Nephron (organoid): ENCODE measurements at regions not wholly inside any gene's neighbourhood (a gene's known extent, or its start where the extent isn't known, plus 50 kb on each side); places are given as distances from the start of the nearest gene placed in this dataset.
"Not testable (repeated sequence)": the region's sequence is repeated elsewhere in the genome, so short reads cannot be mapped to it uniquely, and the experiment has no call there.

ENCODE experiments used
- H3K27ac Mint-ChIP-seq, 3 experiments: 2 replicates each; pipeline ENCODE4 v1.8.0; 2020; ENCODE audit warnings: mixed read lengths in 3 of 3, mild to moderate bottlenecking in 2 of 3, moderate library complexity in 1 of 3
- H3K27me3 Mint-ChIP-seq: 2 replicates; pipeline ENCODE4 v1.8.0; 2021; ENCODE audit warnings: low read depth, mild to moderate bottlenecking, moderate library complexity, mixed read lengths
- H3K36me3 Mint-ChIP-seq: 2 replicates; pipeline ENCODE4 v1.8.0; 2020; ENCODE audit warnings: low read depth, mixed read lengths
- H3K4me1 Mint-ChIP-seq: 2 replicates; pipeline ENCODE4 v1.8.0; 2020; ENCODE audit warnings: mixed read lengths
- H3K4me3 Mint-ChIP-seq, 3 experiments: 2 replicates each; pipeline ENCODE4 v1.8.0; 2020; ENCODE audit warnings: mild to moderate bottlenecking in 3 of 3, mixed read lengths in 3 of 3, moderate library complexity in 2 of 3
- H3K9me3 Mint-ChIP-seq: 2 replicates; pipeline ENCODE4 v1.8.0; 2020; ENCODE audit warnings: mixed read lengths
- CTCF ChIP-seq, 3 experiments: fragments of 200-600 bp; sonication (generic); IDR thresholded peaks; one replicate each; pipeline ENCODE4 v1.5.0; 2021; ENCODE audit warnings: antibody characterized with exemption in 3 of 3; ENCODE audit not compliant: unreplicated experiment in 3 of 3

- Mint-ChIP-seq H3K9me3 (no peaks in the 10 kb centered on the region), H3K36me3 (no peaks in the 10 kb centered on the region), H3K27me3 (peaks cover 27% of the 10 kb centered on the region), H3K27ac (peak overlapping the region; percentile 42 to 92 (median 91)), H3K4me3 (peak overlapping the region in 2 of 3 experiments; percentile 5 to 66), H3K4me1 (peaks cover 48% of the 10 kb centered on the region)
- no peak for TF ChIP-seq CTCF (IDR thresholded peaks at IDR 0.05; ENCODE audit: unreplicated experiment in 3 of 3)
These were observed 72.4 kb upstream of the TMEM45B start for GRCh38 chr11:129743112-129743815.

- Mint-ChIP-seq H3K27ac (peak overlapping the region; percentile 29 to 78 (median 51)), H3K4me1 (peaks cover 45% of the 10 kb centered on the region), H3K9me3 (no peaks in the 10 kb centered on the region), H3K4me3 (no peak overlapping the region), H3K36me3 (no peaks in the 10 kb centered on the region), H3K27me3 (peaks cover 41% of the 10 kb centered on the region)
- no peak for TF ChIP-seq CTCF (IDR thresholded peaks at IDR 0.05; ENCODE audit: unreplicated experiment in 3 of 3)
These were observed 68.6 kb upstream of the TMEM45B start for GRCh38 chr11:129747071-129747470.

GRCh38 chr11:129749141-129749540, 66.5 kb upstream of the TMEM45B start:
- H3K4me3 Mint-ChIP-seq: no peak overlapping the region
- H3K27ac Mint-ChIP-seq: peak overlapping the region in 1 of 3 experiments; percentile 43
- peaks cover 6% of the 10 kb centered on the region for H3K9me3 Mint-ChIP-seq
- peaks cover 43% of the 10 kb centered on the region for H3K27me3 Mint-ChIP-seq
- peaks cover 38% of the 10 kb centered on the region for H3K4me1 Mint-ChIP-seq
- no peak for TF ChIP-seq CTCF (IDR thresholded peaks at IDR 0.05; ENCODE audit: unreplicated experiment in 3 of 3)
- no peaks in the 10 kb centered on the region for H3K36me3 Mint-ChIP-seq

GRCh38 chr11:129750343-129751292, 65.0 kb upstream of the TMEM45B start:
- Mint-ChIP-seq H3K9me3 (peaks cover 14% of the 10 kb centered on the region), H3K36me3 (no peaks in the 10 kb centered on the region), H3K4me1 (peaks cover 38% of the 10 kb centered on the region), H3K27ac (peak overlapping the region in 2 of 3 experiments; percentile 31 to 38), H3K4me3 (peak overlapping the region; percentile 56 to 66 (median 62)), H3K27me3 (peaks cover 39% of the 10 kb centered on the region)
- peak; percentile 100 for TF ChIP-seq CTCF (IDR thresholded peaks at IDR 0.05; ENCODE audit: unreplicated experiment in 3 of 3)

- peak overlapping the region in 2 of 3 experiments; percentile 28 to 58 for H3K27ac Mint-ChIP-seq
- peaks cover 32% of the 10 kb centered on the region for H3K4me1 Mint-ChIP-seq
- no peak for TF ChIP-seq CTCF (IDR thresholded peaks at IDR 0.05; ENCODE audit: unreplicated experiment in 3 of 3)
- H3K27me3 Mint-ChIP-seq: peaks cover 40% of the 10 kb centered on the region
- H3K36me3 Mint-ChIP-seq: no peaks in the 10 kb centered on the region
- H3K4me3 Mint-ChIP-seq: no peak overlapping the region
- peaks cover 22% of the 10 kb centered on the region for H3K9me3 Mint-ChIP-seq
These were observed 64.1 kb upstream of the TMEM45B start for GRCh38 chr11:129751511-129751910.

- H3K27ac Mint-ChIP-seq, H3K36me3 Mint-ChIP-seq, H3K4me3 Mint-ChIP-seq: not testable (repeated sequence)
- H3K27me3 Mint-ChIP-seq: peaks cover 18% of the 10 kb centered on the region
- H3K9me3 Mint-ChIP-seq: peaks cover 13% of the 10 kb centered on the region
- H3K4me1 Mint-ChIP-seq: peaks cover 27% of the 10 kb centered on the region
These were observed 52.1 kb upstream of the TMEM45B start for GRCh38 chr11:129763569-129763968.

- Mint-ChIP-seq H3K4me1 (peaks cover 22% of the 10 kb centered on the region), H3K9me3 (peaks cover 15% of the 10 kb centered on the region), H3K27me3 (peaks cover 13% of the 10 kb centered on the region)
- not testable (repeated sequence) for H3K27ac Mint-ChIP-seq, H3K36me3 Mint-ChIP-seq, H3K4me3 Mint-ChIP-seq
These were observed 51.4 kb upstream of the TMEM45B start for GRCh38 chr11:129764204-129764603.
